22Rv1 (cell line): ENCODE measurements at regions not wholly inside any gene's neighbourhood (a gene's known extent, or its start where the extent isn't known, plus 50 kb on each side); places are given as distances from the start of the nearest gene placed in this dataset.

Experiments
- CTCF ChIP-seq: fragments of 450-650 bp; IDR thresholded peaks from 2 replicates; pipeline ENCODE4 v1.5.1; 2017; ENCODE audit warnings: mild to moderate bottlenecking
- ZFX ChIP-seq: fragments of 450-650 bp; IDR thresholded peaks from 2 replicates; pipeline ENCODE4 v1.6.1; 2017; ENCODE audit warnings: antibody characterized with exemption, borderline replicate concordance

GRCh38 chr3:38960042-38960622, 91.6 kb downstream of the SCN11A start:
- no peak for TF ChIP-seq CTCF
- TF ChIP-seq ZFX = no peak
